Adrenal gland (tissue), 9 donors: ENCODE measurements at regions not wholly inside any gene's neighbourhood (a gene's known extent, or its start where the extent isn't known, plus 50 kb on each side); places are given as distances from the start of the nearest gene placed in this dataset.

ENCODE experiments used
- DNase-seq, 7 donors: peaks; one replicate each; pipeline ENCODE4 v3.0.0-alpha.2; 2019 to 2020
- H3K27ac ChIP-seq, 5 donors: fragments of 200-600 bp; sonication (generic) in 4 of 5; 1 replicate in 3 of 5; 2 replicates in 2 of 5; pipeline versions ENCODE4 v1.5.1 to v1.8.0; 2016 to 2020; ENCODE audit warnings: mild to moderate bottlenecking in 1 of 5
- H3K27me3 ChIP-seq: fragments of 200-600 bp; 2 replicates; pipeline ENCODE4 v1.8.0; 2021
- H3K36me3 ChIP-seq, 2 donors: fragments of 200-600 bp; replicated peaks in 1 of 2; 1 replicate in 1 of 2; 2 replicates in 1 of 2; pipeline versions ENCODE4 v1.5.1 to v1.8.0; 2018 to 2022
- H3K4me1 ChIP-seq, 2 donors: fragments of 200-600 bp; replicated peaks in 1 of 2; 1 replicate in 1 of 2; 2 replicates in 1 of 2; pipeline versions ENCODE4 v1.5.1 to v1.8.0; 2018 to 2021
- H3K4me3 ChIP-seq, 4 donors: fragments of 200-600 bp; sonication (generic) in 3 of 4; one replicate each; pipeline ENCODE4 v1.5.1; 2016 to 2018
- H3K9me3 ChIP-seq, 3 donors: fragments of 200-600 bp; sonication (generic) in 1 of 3; replicated peaks in 1 of 3; 1 replicate in 2 of 3; 2 replicates in 1 of 3; pipeline versions ENCODE4 v1.5.1 to v1.8.0; 2016 to 2021
- CTCF ChIP-seq, 6 experiments: fragments of 450-650 bp in 4 of 6; fragments of 200-600 bp in 2 of 6; sonication (generic) in 1 of 6; IDR thresholded peaks; 1 replicate in 5 of 6; 2 replicates in 1 of 6; pipeline versions ENCODE4 v1.5.1 to v1.8.0; 2016 to 2021; ENCODE audit warnings: antibody characterized with exemption in 6 of 6, mild to moderate bottlenecking in 2 of 6, moderate library complexity in 1 of 6
- POLR2A ChIP-seq, 2 donors: fragments of 450-650 bp; IDR thresholded peaks; one replicate each; pipeline ENCODE4 v1.6.1; 2017; ENCODE audit warnings: antibody characterized with exemption in 2 of 2, mild to moderate bottlenecking in 2 of 2, moderate library complexity in 1 of 2
- WGBS, 4 donors: extraction: QIAGEN DNeasy Blood & Tissue Kit in 2 of 4; methylation state at CpG; one replicate each; pipeline versions ENCODE4 v1.1.5 to v1.1.7; 2013 to 2017; 5-methylcytosine and 5-hydroxymethylcytosine counted together
- intact Hi-C, 2 donors: fragments of 100-400 bp; cut with DNase I; formaldehyde crosslinking; loops; one replicate each; pipeline versions ENCODE4 v1.14.1 to v1.15.0; 2022 to 2023
- donor health status: healthy with polysubstance abuse.
- donor health status: Bipolar disorder and iron deficiency.
- donor health status: DM: yes; HTN: yes; CAD: no.
- donor health status: DM: no; HTN: no; CAD: no.
- donor health status: DM: no; HTN: no; CAD: no.

GRCh38 chr11:38460896-38461295 is 1862.9 kb upstream of the RAG2 start:
- H3K9me3 ChIP-seq: no peaks in the 10 kb centered on the region
- peak in 4 of 7 donors; percentile 10 to 58 (median 24) for DNase-seq

GRCh38 chr11:38460429-38460828 is 1862.4 kb upstream of the RAG2 start:
- Histone ChIP-seq H3K9me3 (no peaks in the 10 kb centered on the region), H3K4me1 (no peaks in the 10 kb centered on the region), H3K36me3 (no peaks in the 10 kb centered on the region), H3K27ac (no peak overlapping the region), H3K27me3 (no peaks in the 10 kb centered on the region), H3K4me3 (no peak overlapping the region)
- intact Hi-C loops: no loop called here
- DNase-seq: no peak
- 67 to 77% (median 76%) methylated on average over 2 of the region's 2 CpGs for WGBS, 4 donors
- TF ChIP-seq CTCF (IDR thresholded peaks at IDR 0.05) (no peak), POLR2A (IDR thresholded peaks at IDR 0.05) (no peak)

More at GRCh38 chr11:38460896-38461295, 1862.9 kb upstream of the RAG2 start:
- TF ChIP-seq POLR2A (IDR thresholded peaks at IDR 0.05): no peak
- no peak for TF ChIP-seq CTCF (IDR thresholded peaks at IDR 0.05)
- H3K27ac ChIP-seq: no peak overlapping the region
- H3K4me3 ChIP-seq: no peak overlapping the region
- intact Hi-C loops: no loop called here
- H3K27me3 ChIP-seq: no peaks in the 10 kb centered on the region
- H3K36me3 ChIP-seq: no peaks in the 10 kb centered on the region
- 40 to 50% (median 45%) methylated on average over 2 of the region's 2 CpGs for WGBS, 4 donors
- no peaks in the 10 kb centered on the region for H3K4me1 ChIP-seq

- no peak for DNase-seq
- intact Hi-C loops: no loop called here
- H3K4me3 ChIP-seq: no peak overlapping the region
- no peaks in the 10 kb centered on the region for H3K9me3 ChIP-seq
- TF ChIP-seq POLR2A (IDR thresholded peaks at IDR 0.05): no peak
- TF ChIP-seq CTCF (IDR thresholded peaks at IDR 0.05): no peak
- 62 to 69% (median 67%) methylated on average over 3 of the region's 3 CpGs for WGBS, 4 donors
- H3K36me3 ChIP-seq: no peaks in the 10 kb centered on the region
- H3K27ac ChIP-seq: no peak overlapping the region
- H3K27me3 ChIP-seq: no peaks in the 10 kb centered on the region
- H3K4me1 ChIP-seq: no peaks in the 10 kb centered on the region
Measured at GRCh38 chr11:38456371-38456770, 1858.3 kb upstream of the RAG2 start.

GRCh38 chr11:38448284-38448683 is 1850.2 kb upstream of the RAG2 start:
- peak; percentile 16 to 66 (median 35) for DNase-seq
- 47 to 63% (median 51%) methylated on average over 2 of the region's 2 CpGs for WGBS, 4 donors

More at GRCh38 chr11:38448284-38448683, 1850.2 kb upstream of the RAG2 start:
- intact Hi-C loops: no loop called here
- no peak overlapping the region for H3K27ac ChIP-seq
- TF ChIP-seq POLR2A (IDR thresholded peaks at IDR 0.05) (no peak), CTCF (IDR thresholded peaks at IDR 0.05) (no peak)
- H3K36me3 ChIP-seq: no peaks in the 10 kb centered on the region
- no peak overlapping the region for H3K4me3 ChIP-seq
- no peaks in the 10 kb centered on the region for H3K27me3 ChIP-seq
- H3K4me1 ChIP-seq: no peaks in the 10 kb centered on the region
- no peaks in the 10 kb centered on the region for H3K9me3 ChIP-seq
